Trophoblast cell (in vitro differentiated cells and primary cell): ENCODE measurements at regions not wholly inside any gene's neighbourhood (a gene's known extent, or its start where the extent isn't known, plus 50 kb on each side); places are given as distances from the start of the nearest gene placed in this dataset.
"Not testable (repeated sequence)": the region's sequence is repeated elsewhere in the genome, so short reads cannot be mapped to it uniquely, and the experiment has no call there.

Source experiments
- DNase-seq, 2 donors: peaks; one replicate each; pipeline ENCODE4 v3.0.0-alpha.2; 2016
- H2AFZ ChIP-seq: 2 replicates; pipeline ENCODE4 v1.6.1; 2013; ENCODE audit warnings: low read length, moderate library complexity, mild to moderate bottlenecking; ENCODE audit not compliant: insufficient read depth, poor library complexity
- H2AK5ac ChIP-seq: 2 replicates; pipeline ENCODE4 v1.6.1; 2013; ENCODE audit warnings: mild to moderate bottlenecking, low read length
- H2BK120ac ChIP-seq: 2 replicates; pipeline ENCODE4 v1.6.1; 2013; ENCODE audit warnings: low read length, mild to moderate bottlenecking, moderate library complexity; ENCODE audit not compliant: insufficient read depth, poor library complexity
- H2BK12ac ChIP-seq: 2 replicates; pipeline ENCODE4 v1.6.1; 2013; ENCODE audit warnings: mild to moderate bottlenecking, low read length, moderate library complexity
- H2BK5ac ChIP-seq: 2 replicates; pipeline ENCODE4 v1.6.1; 2013; ENCODE audit warnings: low read length, low read depth, moderate library complexity, mild to moderate bottlenecking; ENCODE audit not compliant: poor library complexity
- H3K14ac ChIP-seq: 2 replicates; pipeline ENCODE4 v1.6.1; 2013; ENCODE audit warnings: mild to moderate bottlenecking, low read length
- H3K18ac ChIP-seq: 2 replicates; pipeline ENCODE4 v1.6.1; 2013; ENCODE audit warnings: mild to moderate bottlenecking, low read length
- H3K23ac ChIP-seq: 2 replicates; pipeline ENCODE4 v1.6.1; 2013; ENCODE audit warnings: low read length
- H3K27ac ChIP-seq: 2 replicates; pipeline ENCODE4 v1.5.1; 2013; ENCODE audit warnings: low read depth, mild to moderate bottlenecking, inconsistent platforms, low read length, moderate library complexity
- H3K27me3 ChIP-seq: 2 replicates; pipeline ENCODE4 v1.6.1; 2013; ENCODE audit warnings: inconsistent platforms, mild to moderate bottlenecking, low read length, moderate library complexity; ENCODE audit not compliant: insufficient read depth
- H3K36me3 ChIP-seq, 2 experiments: 1 replicate in 1 of 2; 2 replicates in 1 of 2; pipeline ENCODE4 v1.6.1; 2013; ENCODE audit warnings: low read length in 2 of 2, mild to moderate bottlenecking in 2 of 2, moderate library complexity in 1 of 2; ENCODE audit not compliant: insufficient read depth in 2 of 2, control insufficient read depth in 1 of 2
- H3K4ac ChIP-seq: 2 replicates; pipeline ENCODE4 v1.6.1; 2013; ENCODE audit warnings: low read depth, mild to moderate bottlenecking, low read length, moderate library complexity
- H3K4me1 ChIP-seq, 2 experiments: 1 replicate in 1 of 2; 2 replicates in 1 of 2; pipeline ENCODE4 v1.6.1; 2013; ENCODE audit warnings: low read length in 2 of 2, mild to moderate bottlenecking in 2 of 2, moderate library complexity in 1 of 2; ENCODE audit not compliant: insufficient read depth in 2 of 2, control insufficient read depth in 1 of 2
- H3K4me2 ChIP-seq: 2 replicates; pipeline ENCODE4 v1.6.1; 2013; ENCODE audit warnings: inconsistent platforms, mild to moderate bottlenecking, low read length, moderate library complexity
- H3K4me3 ChIP-seq: 2 replicates; pipeline ENCODE4 v1.5.1; 2013; ENCODE audit warnings: mild to moderate bottlenecking, low read depth, low read length, inconsistent platforms
- H3K79me1 ChIP-seq: one replicate; pipeline ENCODE4 v1.6.1; 2013; ENCODE audit warnings: low read length
- H3K79me2 ChIP-seq: 2 replicates; pipeline ENCODE4 v1.6.1; 2013; ENCODE audit warnings: low read length, mild to moderate bottlenecking; ENCODE audit not compliant: control insufficient read depth, insufficient read depth, poor library complexity
- H3K9ac ChIP-seq: 2 replicates; pipeline ENCODE4 v1.6.1; 2013; ENCODE audit warnings: mild to moderate bottlenecking, low read length
- H3K9me3 ChIP-seq: 2 replicates; pipeline ENCODE4 v1.6.1; 2013; ENCODE audit warnings: low read depth, mild to moderate bottlenecking, control low read depth, inconsistent platforms, low read length; ENCODE audit not compliant: insufficient read depth
- H4K12ac ChIP-seq: 2 replicates; pipeline ENCODE4 v1.6.1; 2013; ENCODE audit warnings: low read depth, mild to moderate bottlenecking, low read length, moderate library complexity
- H4K8ac ChIP-seq: 2 replicates; pipeline ENCODE4 v1.6.1; 2013; ENCODE audit warnings: low read depth, mild to moderate bottlenecking, low read length, moderate library complexity
- H4K91ac ChIP-seq: one replicate; pipeline ENCODE4 v1.6.1; 2013; ENCODE audit warnings: low read depth, mild to moderate bottlenecking, low read length, moderate library complexity
- WGBS: extraction: QIAGEN DNeasy Blood & Tissue Kit; methylation state at CpG from one replicate; pipeline ENCODE4 v1.1.7; 2013; ENCODE audit warnings: missing lambda C conversion rate; ENCODE audit not compliant: insufficient read length, insufficient coverage; ENCODE audit errors: extremely low coverage; 5-methylcytosine and 5-hydroxymethylcytosine counted together

GRCh38 chrX:84267432-84267831, 79.4 kb upstream of the RPS6KA6 start:
- not testable (repeated sequence) for H3K27ac ChIP-seq, H2BK5ac ChIP-seq, H3K14ac ChIP-seq, H3K4me3 ChIP-seq, H3K18ac ChIP-seq, DNase-seq, H3K79me1 ChIP-seq, H2AK5ac ChIP-seq, H3K9me3 ChIP-seq, H2AFZ ChIP-seq, H4K12ac ChIP-seq, H2BK12ac ChIP-seq, H3K9ac ChIP-seq, H3K27me3 ChIP-seq, H3K79me2 ChIP-seq, H3K23ac ChIP-seq, H3K4ac ChIP-seq, H3K4me2 ChIP-seq, H4K8ac ChIP-seq, H3K36me3 ChIP-seq, H4K91ac ChIP-seq, H3K4me1 ChIP-seq, H2BK120ac ChIP-seq
- WGBS, result no CpG with 5 or more reads among the region's 9 CpGs

- Histone ChIP-seq H3K9ac (no peak overlapping the region), H3K4me2 (no peak overlapping the region), H3K4me3 (no peak overlapping the region), H3K4ac (no peak overlapping the region), H2AK5ac (no peak overlapping the region), H3K9me3 (no peaks in the 10 kb centered on the region), H4K12ac (no peak overlapping the region), H3K79me2 (no peaks in the 10 kb centered on the region), H2BK120ac (no peak overlapping the region), H4K91ac (no peak overlapping the region), H3K27ac (no peak overlapping the region), H3K14ac (no peak overlapping the region), H3K23ac (no peak overlapping the region), H3K4me1 (no peaks in the 10 kb centered on the region), H2AFZ (no peak overlapping the region), H3K27me3 (no peaks in the 10 kb centered on the region), H2BK12ac (no peak overlapping the region), H4K8ac (no peak overlapping the region), H3K79me1 (no peaks in the 10 kb centered on the region), H3K36me3 (no peaks in the 10 kb centered on the region), H2BK5ac (no peak overlapping the region), H3K18ac (no peak overlapping the region)
- DNase-seq, result no peak
Observed at GRCh38 chrX:84259868-84260267, 71.9 kb upstream of the RPS6KA6 start.

GRCh38 chrX:84258708-84259107, 70.7 kb upstream of the RPS6KA6 start:
- H3K36me3 ChIP-seq, result no peaks in the 10 kb centered on the region
- H3K4me2 ChIP-seq, result no peak overlapping the region
- WGBS, result no CpG with 5 or more reads among the region's 1 CpG
- no peak overlapping the region for H4K91ac ChIP-seq
- H3K27me3 ChIP-seq, result no peaks in the 10 kb centered on the region
- no peaks in the 10 kb centered on the region for H3K9me3 ChIP-seq
- H3K79me2 ChIP-seq, result no peaks in the 10 kb centered on the region
- H3K4me1 ChIP-seq, result no peaks in the 10 kb centered on the region
- H2AFZ ChIP-seq, result no peak overlapping the region
- no peak for DNase-seq
- H2BK120ac ChIP-seq, result no peak overlapping the region
- no peak overlapping the region for H3K4me3 ChIP-seq
- no peak overlapping the region for H2AK5ac ChIP-seq
- H3K14ac ChIP-seq, result no peak overlapping the region
- H3K4ac ChIP-seq, result no peak overlapping the region
- no peak overlapping the region for H4K12ac ChIP-seq
- no peak overlapping the region for H3K18ac ChIP-seq
- H3K27ac ChIP-seq, result no peak overlapping the region
- H2BK5ac ChIP-seq, result no peak overlapping the region
- no peak overlapping the region for H3K9ac ChIP-seq
- H3K23ac ChIP-seq, result no peak overlapping the region
- H2BK12ac ChIP-seq, result no peak overlapping the region
- H3K79me1 ChIP-seq, result no peaks in the 10 kb centered on the region
- H4K8ac ChIP-seq, result no peak overlapping the region

GRCh38 chrX:84248226-84248625, 60.2 kb upstream of the RPS6KA6 start:
- Histone ChIP-seq H3K4ac (no peak overlapping the region), H2BK12ac (no peak overlapping the region), H2BK5ac (no peak overlapping the region), H3K27me3 (no peaks in the 10 kb centered on the region), H3K4me2 (no peak overlapping the region), H2BK120ac (no peak overlapping the region), H4K8ac (no peak overlapping the region), H3K9ac (no peak overlapping the region), H3K36me3 (no peaks in the 10 kb centered on the region), H4K91ac (no peak overlapping the region), H2AK5ac (no peak overlapping the region), H3K18ac (no peak overlapping the region), H2AFZ (no peak overlapping the region), H4K12ac (no peak overlapping the region), H3K79me1 (no peaks in the 10 kb centered on the region), H3K4me3 (no peak overlapping the region), H3K4me1 (no peaks in the 10 kb centered on the region), H3K14ac (no peak overlapping the region), H3K23ac (no peak overlapping the region), H3K9me3 (no peaks in the 10 kb centered on the region), H3K79me2 (no peaks in the 10 kb centered on the region), H3K27ac (no peak overlapping the region)
- DNase-seq, result peak in 1 of 2 donors; percentile 31
- no CpG with 5 or more reads among the region's 1 CpG for WGBS
